ENCODE measurements at regions not wholly inside any gene's neighbourhood (a gene's known extent, or its start where the extent isn't known, plus 50 kb on each side); places are given as distances from the start of the nearest gene placed in this dataset.

DNA sequence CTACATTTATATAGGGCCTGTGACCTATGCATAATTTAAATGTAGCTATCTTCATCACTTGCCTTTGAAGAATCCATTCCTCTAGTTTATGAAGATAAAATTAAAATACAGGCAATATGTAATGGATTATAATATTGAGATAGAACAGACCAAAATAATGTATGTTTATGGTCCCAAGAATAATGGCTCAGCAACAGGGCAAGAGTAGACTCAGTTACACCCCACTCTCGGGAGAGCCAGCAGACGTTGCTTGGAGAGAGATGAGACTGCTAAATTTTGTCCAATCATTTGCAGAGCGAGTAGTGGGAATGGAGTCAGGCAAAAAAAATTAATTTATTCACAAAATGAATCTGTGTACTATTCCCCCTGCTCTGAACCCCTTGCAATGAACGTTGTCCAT is 223.2 kb upstream of the FAT4 start:
- TF ChIP-seq, protein P1, sequence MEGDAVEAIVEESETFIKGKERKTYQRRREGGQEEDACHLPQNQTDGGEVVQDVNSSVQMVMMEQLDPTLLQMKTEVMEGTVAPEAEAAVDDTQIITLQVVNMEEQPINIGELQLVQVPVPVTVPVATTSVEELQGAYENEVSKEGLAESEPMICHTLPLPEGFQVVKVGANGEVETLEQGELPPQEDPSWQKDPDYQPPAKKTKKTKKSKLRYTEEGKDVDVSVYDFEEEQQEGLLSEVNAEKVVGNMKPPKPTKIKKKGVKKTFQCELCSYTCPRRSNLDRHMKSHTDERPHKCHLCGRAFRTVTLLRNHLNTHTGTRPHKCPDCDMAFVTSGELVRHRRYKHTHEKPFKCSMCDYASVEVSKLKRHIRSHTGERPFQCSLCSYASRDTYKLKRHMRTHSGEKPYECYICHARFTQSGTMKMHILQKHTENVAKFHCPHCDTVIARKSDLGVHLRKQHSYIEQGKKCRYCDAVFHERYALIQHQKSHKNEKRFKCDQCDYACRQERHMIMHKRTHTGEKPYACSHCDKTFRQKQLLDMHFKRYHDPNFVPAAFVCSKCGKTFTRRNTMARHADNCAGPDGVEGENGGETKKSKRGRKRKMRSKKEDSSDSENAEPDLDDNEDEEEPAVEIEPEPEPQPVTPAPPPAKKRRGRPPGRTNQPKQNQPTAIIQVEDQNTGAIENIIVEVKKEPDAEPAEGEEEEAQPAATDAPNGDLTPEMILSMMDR (conservative IDR thresholded peaks at IDR 0.05) = no peak
- no peak for TF ChIP-seq EZH2 (IDR thresholded peaks at IDR 0.05; ENCODE audit: low read depth)
